ENCODE measurements at regions not wholly inside any gene's neighbourhood (a gene's known extent, or its start where the extent isn't known, plus 50 kb on each side); places are given as distances from the start of the nearest gene placed in this dataset.

- TF ChIP-seq, protein P1, sequence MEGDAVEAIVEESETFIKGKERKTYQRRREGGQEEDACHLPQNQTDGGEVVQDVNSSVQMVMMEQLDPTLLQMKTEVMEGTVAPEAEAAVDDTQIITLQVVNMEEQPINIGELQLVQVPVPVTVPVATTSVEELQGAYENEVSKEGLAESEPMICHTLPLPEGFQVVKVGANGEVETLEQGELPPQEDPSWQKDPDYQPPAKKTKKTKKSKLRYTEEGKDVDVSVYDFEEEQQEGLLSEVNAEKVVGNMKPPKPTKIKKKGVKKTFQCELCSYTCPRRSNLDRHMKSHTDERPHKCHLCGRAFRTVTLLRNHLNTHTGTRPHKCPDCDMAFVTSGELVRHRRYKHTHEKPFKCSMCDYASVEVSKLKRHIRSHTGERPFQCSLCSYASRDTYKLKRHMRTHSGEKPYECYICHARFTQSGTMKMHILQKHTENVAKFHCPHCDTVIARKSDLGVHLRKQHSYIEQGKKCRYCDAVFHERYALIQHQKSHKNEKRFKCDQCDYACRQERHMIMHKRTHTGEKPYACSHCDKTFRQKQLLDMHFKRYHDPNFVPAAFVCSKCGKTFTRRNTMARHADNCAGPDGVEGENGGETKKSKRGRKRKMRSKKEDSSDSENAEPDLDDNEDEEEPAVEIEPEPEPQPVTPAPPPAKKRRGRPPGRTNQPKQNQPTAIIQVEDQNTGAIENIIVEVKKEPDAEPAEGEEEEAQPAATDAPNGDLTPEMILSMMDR (IDR thresholded peaks at IDR 0.05; ENCODE audit: extremely low read depth in 1 of 2, insufficient read depth in 1 of 2, low read depth in 1 of 2, low read length in 2 of 2) = no peak
- TF ChIP-seq POLR2A (IDR thresholded peaks at IDR 0.05; ENCODE audit: low read depth, low read length) = no peak
- no peak for TF ChIP-seq MYC (IDR thresholded peaks at IDR 0.05; ENCODE audit: low read depth, low read length)
- TF ChIP-seq EZH2 (IDR thresholded peaks at IDR 0.05; ENCODE audit: borderline replicate concordance, low read depth, low read length, severe bottlenecking) = no peak
- TF ChIP-seq POLR2AphosphoS5 (IDR thresholded peaks at IDR 0.05; ENCODE audit: insufficient read depth, low read depth, low read length) = no peak
- TF ChIP-seq MAX (IDR thresholded peaks at IDR 0.05; ENCODE audit: insufficient read depth, insufficient read length) = no peak
- TF ChIP-seq FOS (IDR thresholded peaks at IDR 0.05; ENCODE audit: borderline replicate concordance, insufficient read depth, low read length) = no peak
Measured at GRCh38 chr21:35163411-35163810, 114.3 kb upstream of the RUNX1 start.

All from endothelial cell of umbilical vein (primary cell).